SK-N-SH (cell line): ENCODE measurements at regions not wholly inside any gene's neighbourhood (a gene's known extent, or its start where the extent isn't known, plus 50 kb on each side); places are given as distances from the start of the nearest gene placed in this dataset.

Experiments
- EP300 ChIP-seq, 2 experiments: IDR thresholded peaks; 2 replicates each; pipeline versions ENCODE4 v1.4.0 to v1.6.1; 2012; ENCODE audit warnings: borderline replicate concordance in 1 of 2, low read depth in 1 of 2, low read length in 1 of 2
- JUND ChIP-seq: IDR thresholded peaks from 2 replicates; pipeline ENCODE4 v1.4.0; 2012
- POLR2AphosphoS5 ChIP-seq: IDR thresholded peaks from 2 replicates; pipeline ENCODE4 v1.6.1; 2012; ENCODE audit warnings: low read depth, low read length
- RAD21 ChIP-seq: IDR thresholded peaks from 2 replicates; pipeline ENCODE4 v1.6.1; 2012; ENCODE audit warnings: mild to moderate bottlenecking, low read length
- TAF1 ChIP-seq: IDR thresholded peaks from 2 replicates; pipeline ENCODE4 v1.6.1; 2012; ENCODE audit warnings: low read depth, mild to moderate bottlenecking, low read length, moderate library complexity, borderline replicate concordance
- TF ChIP-seq, protein P1 (sequence below): fragments of 200-600 bp; sonication (generic); IDR thresholded peaks from 2 replicates; pipeline ENCODE4 v1.6.1; 2017; ENCODE audit warnings: antibody characterized with exemption, mild to moderate bottlenecking, moderate library complexity

DNA sequence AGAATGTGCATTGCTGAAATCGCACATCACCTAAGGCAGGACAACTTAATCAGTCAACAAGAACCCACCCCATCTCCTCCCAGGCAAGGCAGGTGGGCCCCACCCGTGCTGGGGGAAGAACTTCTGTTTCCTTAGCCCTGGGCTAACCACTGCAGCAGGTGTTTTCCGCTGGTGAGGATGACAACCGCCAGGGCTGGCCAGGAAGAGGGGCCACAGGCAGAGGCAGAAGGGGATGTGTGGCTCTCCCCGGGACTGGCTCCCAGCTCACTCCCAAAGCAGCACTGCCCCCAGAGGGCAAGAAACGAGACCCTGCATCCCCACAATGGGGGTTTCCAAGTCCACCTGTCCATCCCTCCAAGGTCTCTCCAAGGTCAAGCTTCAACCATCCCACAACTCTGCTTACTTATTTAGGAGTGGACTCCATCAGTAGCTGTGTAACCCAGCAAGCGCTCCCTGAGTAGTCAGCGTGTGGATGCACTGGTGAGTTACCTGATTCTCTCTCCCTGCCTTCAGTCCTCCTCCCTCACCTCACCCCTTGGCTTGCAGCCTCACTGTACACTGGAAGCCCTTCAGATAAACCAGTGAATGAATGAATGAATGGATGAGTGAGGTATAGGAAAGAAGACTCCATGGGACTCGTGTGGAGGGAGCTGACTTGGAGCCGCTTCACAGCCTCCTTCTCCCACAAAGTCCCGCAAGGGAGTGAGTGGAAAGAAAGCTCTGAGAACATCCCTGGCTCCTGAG, 168.2 kb upstream of the CST7 start:
- TF ChIP-seq, protein P1, sequence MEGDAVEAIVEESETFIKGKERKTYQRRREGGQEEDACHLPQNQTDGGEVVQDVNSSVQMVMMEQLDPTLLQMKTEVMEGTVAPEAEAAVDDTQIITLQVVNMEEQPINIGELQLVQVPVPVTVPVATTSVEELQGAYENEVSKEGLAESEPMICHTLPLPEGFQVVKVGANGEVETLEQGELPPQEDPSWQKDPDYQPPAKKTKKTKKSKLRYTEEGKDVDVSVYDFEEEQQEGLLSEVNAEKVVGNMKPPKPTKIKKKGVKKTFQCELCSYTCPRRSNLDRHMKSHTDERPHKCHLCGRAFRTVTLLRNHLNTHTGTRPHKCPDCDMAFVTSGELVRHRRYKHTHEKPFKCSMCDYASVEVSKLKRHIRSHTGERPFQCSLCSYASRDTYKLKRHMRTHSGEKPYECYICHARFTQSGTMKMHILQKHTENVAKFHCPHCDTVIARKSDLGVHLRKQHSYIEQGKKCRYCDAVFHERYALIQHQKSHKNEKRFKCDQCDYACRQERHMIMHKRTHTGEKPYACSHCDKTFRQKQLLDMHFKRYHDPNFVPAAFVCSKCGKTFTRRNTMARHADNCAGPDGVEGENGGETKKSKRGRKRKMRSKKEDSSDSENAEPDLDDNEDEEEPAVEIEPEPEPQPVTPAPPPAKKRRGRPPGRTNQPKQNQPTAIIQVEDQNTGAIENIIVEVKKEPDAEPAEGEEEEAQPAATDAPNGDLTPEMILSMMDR, result no peak
- TF ChIP-seq POLR2AphosphoS5 (no peak), EP300 (IDR thresholded peaks at IDR 0.05; ENCODE audit: borderline replicate concordance in 1 of 2, low read depth in 1 of 2, low read length in 1 of 2) (no peak), TAF1 (no peak), RAD21 (no peak), JUND (no peak)
